22Rv1 (cell line): ENCODE measurements at regions not wholly inside any gene's neighbourhood (a gene's known extent, or its start where the extent isn't known, plus 50 kb on each side); places are given as distances from the start of the nearest gene placed in this dataset.

Experiments used
- H3K27ac ChIP-seq: fragments of 450-650 bp; 2 replicates; pipeline ENCODE4 v1.5.1; 2017
- CTCF ChIP-seq: fragments of 450-650 bp; IDR thresholded peaks from 2 replicates; pipeline ENCODE4 v1.5.1; 2017; ENCODE audit warnings: mild to moderate bottlenecking
- ZFX ChIP-seq: fragments of 450-650 bp; IDR thresholded peaks from 2 replicates; pipeline ENCODE4 v1.6.1; 2017; ENCODE audit warnings: antibody characterized with exemption, borderline replicate concordance

GRCh38 chr16:82414476-82414875, 212.3 kb upstream of the CDH13 start:
- no peak for TF ChIP-seq ZFX
- TF ChIP-seq CTCF, result no peak
- H3K27ac ChIP-seq, result no peak overlapping the region

GRCh38 chr16:82412770-82413169, 214.0 kb upstream of the CDH13 start:
- TF ChIP-seq CTCF (no peak), ZFX (no peak)

DNA sequence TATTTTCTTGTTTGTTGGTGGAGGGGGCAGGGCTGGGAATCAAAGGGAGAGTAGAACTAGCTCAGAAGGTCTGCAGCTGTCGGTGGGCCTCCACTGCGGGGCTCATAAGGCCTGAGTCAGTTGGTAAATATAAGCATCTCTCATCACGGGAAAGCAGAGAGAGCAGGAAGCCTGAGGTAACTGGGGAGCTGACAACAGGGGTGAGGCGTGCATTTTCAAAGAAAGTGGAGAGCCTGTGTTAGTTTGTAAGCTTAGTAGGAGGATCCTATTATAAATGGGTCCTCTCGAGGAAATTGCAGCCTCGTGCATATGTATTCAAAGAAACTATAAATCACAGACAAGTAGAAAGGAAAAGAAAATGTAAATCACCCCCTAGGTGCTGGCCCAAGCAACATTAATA, 221.0 kb upstream of the CDH13 start:
- no peak overlapping the region for H3K27ac ChIP-seq

More at GRCh38 chr16:82412770-82413169, 214.0 kb upstream of the CDH13 start:
- H3K27ac ChIP-seq, result no peak overlapping the region

DNA sequence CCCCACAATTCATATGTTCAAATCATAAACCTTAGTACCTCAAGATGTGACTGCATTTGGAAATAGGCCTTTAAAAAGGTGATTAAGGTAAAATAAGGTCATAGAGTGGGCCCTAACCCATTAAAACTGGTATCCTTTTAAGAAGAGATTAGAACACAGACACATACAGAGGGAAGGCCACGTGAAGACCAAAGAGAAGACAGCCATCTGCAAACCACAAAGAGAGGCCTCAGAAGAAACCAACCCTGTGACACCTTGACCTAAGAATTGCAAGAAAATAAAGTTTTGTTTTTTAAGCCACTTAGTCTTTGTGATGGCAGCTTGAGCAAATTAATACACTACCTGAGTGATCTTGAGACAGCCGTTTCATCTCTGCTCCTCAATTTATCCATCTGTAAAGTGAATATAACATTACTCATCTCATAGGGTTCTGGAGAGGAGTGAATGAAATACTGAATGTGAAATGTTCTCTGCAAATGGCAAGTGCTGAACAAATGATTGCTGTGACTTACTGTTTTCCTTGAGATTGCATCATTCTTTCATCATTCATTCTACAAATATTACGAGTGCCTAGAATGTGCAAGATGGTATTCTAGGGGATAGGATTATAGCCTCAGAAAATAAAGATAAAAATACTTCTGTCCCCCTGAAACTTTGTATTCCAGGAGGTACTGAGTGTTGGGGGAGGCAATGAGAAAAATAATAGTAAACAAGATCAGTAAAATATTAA, 222.0 kb upstream of the CDH13 start:
- H3K27ac ChIP-seq, result no peak overlapping the region
- TF ChIP-seq ZFX, result no peak
- TF ChIP-seq CTCF, result no peak

More for the DNA sequence above, 221.0 kb upstream of the CDH13 start:
- TF ChIP-seq CTCF (no peak), ZFX (no peak)

GRCh38 chr16:82402665-82403218, 224.0 kb upstream of the CDH13 start:
- no peak for TF ChIP-seq CTCF
- TF ChIP-seq ZFX, result no peak
- no peak overlapping the region for H3K27ac ChIP-seq

DNA sequence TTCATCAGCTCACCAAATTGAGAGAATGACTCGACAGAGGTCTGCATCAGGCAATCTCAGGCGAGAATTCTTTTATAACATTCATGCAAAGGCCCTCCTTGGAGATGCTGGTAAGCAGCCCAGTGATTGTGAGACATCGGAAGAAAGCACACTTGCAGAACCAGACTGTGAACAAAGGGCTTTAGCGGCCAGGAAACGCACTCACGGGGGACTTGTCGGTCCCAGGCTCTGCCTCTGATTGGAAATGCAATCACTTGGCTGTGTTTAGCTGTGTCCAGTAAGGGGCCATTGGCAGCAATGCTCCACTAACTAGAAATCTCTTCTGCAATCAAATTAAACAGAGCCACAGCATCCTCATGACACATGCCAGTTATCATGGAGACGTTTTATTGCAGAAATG, 226.7 kb upstream of the CDH13 start:
- TF ChIP-seq ZFX (no peak), CTCF (no peak)
- H3K27ac ChIP-seq, result no peak overlapping the region

GRCh38 chr16:82396509-82396908, 226.5 kb upstream of the MPHOSPH6 start:
- no peak overlapping the region for H3K27ac ChIP-seq
- TF ChIP-seq ZFX (no peak), CTCF (no peak)
